ENCODE measurements at regions not wholly inside any gene's neighbourhood (a gene's known extent, or its start where the extent isn't known, plus 50 kb on each side); places are given as distances from the start of the nearest gene placed in this dataset.

DNA sequence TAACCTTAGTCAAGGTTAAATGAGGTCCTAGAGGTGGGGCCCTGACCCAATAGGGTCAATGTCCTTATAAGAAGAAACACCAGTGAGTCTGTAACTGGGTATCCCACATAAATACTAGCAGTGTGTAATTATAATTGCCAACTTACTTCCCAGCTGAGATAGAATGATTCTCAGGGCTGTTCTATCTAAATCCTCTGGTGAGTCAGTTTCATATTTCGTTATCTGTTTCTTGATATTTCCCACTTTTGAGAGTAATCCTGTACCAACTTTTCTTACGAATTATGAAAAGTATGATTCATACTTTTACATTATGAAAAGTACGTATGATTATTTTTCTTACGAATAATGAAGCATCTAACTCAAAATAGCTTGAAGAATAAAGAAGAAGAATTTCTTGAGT is 546.8 kb upstream of the NETO1 start:
- TF ChIP-seq, protein P1, sequence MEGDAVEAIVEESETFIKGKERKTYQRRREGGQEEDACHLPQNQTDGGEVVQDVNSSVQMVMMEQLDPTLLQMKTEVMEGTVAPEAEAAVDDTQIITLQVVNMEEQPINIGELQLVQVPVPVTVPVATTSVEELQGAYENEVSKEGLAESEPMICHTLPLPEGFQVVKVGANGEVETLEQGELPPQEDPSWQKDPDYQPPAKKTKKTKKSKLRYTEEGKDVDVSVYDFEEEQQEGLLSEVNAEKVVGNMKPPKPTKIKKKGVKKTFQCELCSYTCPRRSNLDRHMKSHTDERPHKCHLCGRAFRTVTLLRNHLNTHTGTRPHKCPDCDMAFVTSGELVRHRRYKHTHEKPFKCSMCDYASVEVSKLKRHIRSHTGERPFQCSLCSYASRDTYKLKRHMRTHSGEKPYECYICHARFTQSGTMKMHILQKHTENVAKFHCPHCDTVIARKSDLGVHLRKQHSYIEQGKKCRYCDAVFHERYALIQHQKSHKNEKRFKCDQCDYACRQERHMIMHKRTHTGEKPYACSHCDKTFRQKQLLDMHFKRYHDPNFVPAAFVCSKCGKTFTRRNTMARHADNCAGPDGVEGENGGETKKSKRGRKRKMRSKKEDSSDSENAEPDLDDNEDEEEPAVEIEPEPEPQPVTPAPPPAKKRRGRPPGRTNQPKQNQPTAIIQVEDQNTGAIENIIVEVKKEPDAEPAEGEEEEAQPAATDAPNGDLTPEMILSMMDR (IDR thresholded peaks at IDR 0.05): no peak
- TF ChIP-seq EP300 (IDR thresholded peaks at IDR 0.05): no peak

Measured in gastroesophageal sphincter (tissue), 3 donors.